HEK293 (cell line): ENCODE measurements at regions not wholly inside any gene's neighbourhood (a gene's known extent, or its start where the extent isn't known, plus 50 kb on each side); places are given as distances from the start of the nearest gene placed in this dataset.

Experiments
- EGR2 ChIP-seq: fragments of 450-650 bp; formaldehyde crosslinking; IDR thresholded peaks from 2 replicates; pipeline ENCODE4 v1.5.1; 2016; ENCODE audit warnings: low read depth, missing biosample characterization, missing genetic modification characterization
- KLF1 ChIP-seq: fragments of 450-650 bp; formaldehyde crosslinking; IDR thresholded peaks from 2 replicates; pipeline ENCODE4 v1.5.1; 2016; ENCODE audit warnings: missing biosample characterization, missing genetic modification characterization
- SP2 ChIP-seq: fragments of 450-650 bp; formaldehyde crosslinking; IDR thresholded peaks from 2 replicates; pipeline ENCODE4 v1.5.1; 2016; ENCODE audit warnings: missing biosample characterization, missing genetic modification characterization
- TCF7L2 ChIP-seq: IDR thresholded peaks from 2 replicates; pipeline ENCODE4 v1.6.1; 2011; ENCODE audit warnings: low read depth, mild to moderate bottlenecking, inconsistent platforms, low read length, moderate library complexity, borderline replicate concordance
- ZFP3 ChIP-seq: fragments of 450-650 bp; formaldehyde crosslinking; IDR thresholded peaks from 2 replicates; pipeline ENCODE4 v1.5.1; 2016; ENCODE audit warnings: low read depth, missing biosample characterization, missing genetic modification characterization
- ZNF223 ChIP-seq: fragments of 450-650 bp; formaldehyde crosslinking; IDR thresholded peaks from 2 replicates; pipeline ENCODE4 v1.5.1; 2016; ENCODE audit warnings: missing biosample characterization, missing genetic modification characterization
- ZNF274 ChIP-seq, 2 experiments: fragments of 200-500 bp in 1 of 2; fragments of 450-650 bp in 1 of 2; sonication (Bioruptor generic) in 1 of 2; formaldehyde crosslinking in 1 of 2; IDR thresholded peaks; 2 replicates each; pipeline versions ENCODE4 v1.5.1 to v1.6.1; 2014 to 2016; ENCODE audit warnings: borderline replicate concordance in 1 of 2, inconsistent platforms in 1 of 2, low read length in 1 of 2, missing biosample characterization in 1 of 2, missing genetic modification characterization in 1 of 2
- ZNF292 ChIP-seq: fragments of 450-650 bp; formaldehyde crosslinking; IDR thresholded peaks from 2 replicates; pipeline ENCODE4 v1.5.1; 2016; ENCODE audit warnings: low read depth, missing biosample characterization, missing genetic modification characterization, borderline replicate concordance
- ZNF302 ChIP-seq: fragments of 450-650 bp; formaldehyde crosslinking; IDR thresholded peaks from 2 replicates; pipeline ENCODE4 v1.5.1; 2016; ENCODE audit warnings: missing biosample characterization, missing genetic modification characterization, low read depth
- ZNF830 ChIP-seq: fragments of 450-650 bp; IDR thresholded peaks from 2 replicates; pipeline ENCODE4 v1.5.0; 2018; ENCODE audit warnings: missing biosample characterization, missing genetic modification characterization, low read depth, mild to moderate bottlenecking, moderate library complexity
- ZSCAN23 ChIP-seq: fragments of 450-650 bp; formaldehyde crosslinking; IDR thresholded peaks from 2 replicates; pipeline ENCODE4 v1.5.1; 2016; ENCODE audit warnings: missing biosample characterization, missing genetic modification characterization
- TF ChIP-seq, protein P1 (sequence below): fragments of 450-650 bp; formaldehyde crosslinking; IDR thresholded peaks from 2 replicates; pipeline ENCODE4 v1.5.1; 2016; ENCODE audit warnings: missing biosample characterization, missing genetic modification characterization
- TF ChIP-seq, protein P2 (sequence below): fragments of 450-650 bp; IDR thresholded peaks from 2 replicates; pipeline ENCODE4 v1.5.1; 2018; ENCODE audit warnings: missing biosample characterization, missing genetic modification characterization
- TF ChIP-seq, protein P3 (sequence below): fragments of 450-650 bp; formaldehyde crosslinking; IDR thresholded peaks from 2 replicates; pipeline ENCODE4 v1.5.1; 2016; ENCODE audit warnings: missing biosample characterization, missing genetic modification characterization

DNA sequence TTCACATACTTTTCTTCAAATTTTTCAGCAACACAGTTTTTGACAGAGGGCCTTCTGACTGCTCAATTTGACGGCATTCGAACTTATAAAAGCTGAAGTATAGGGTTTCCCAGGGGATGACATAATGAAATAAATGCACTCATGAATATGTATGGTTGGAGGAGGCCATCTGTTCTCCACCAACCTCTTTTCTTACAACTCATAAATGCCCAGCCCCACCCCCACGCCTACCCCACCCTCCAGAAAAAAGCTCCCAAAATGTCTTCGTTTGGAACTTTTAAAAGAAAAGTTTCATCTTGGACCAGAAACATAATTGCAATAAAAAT is 211.6 kb upstream of the LRRN1 start:
- TF ChIP-seq EGR2 (tag by site-specific recombination) (no peak), ZNF223 (no peak), ZNF302 (tag by site-specific recombination) (no peak), TCF7L2 (no peak), KLF1 (tag by site-specific recombination) (no peak), SP2 (tag by site-specific recombination) (no peak), ZNF830 (tag by site-specific recombination) (no peak), ZFP3 (tag by site-specific recombination) (no peak), ZNF274 (IDR thresholded peaks at IDR 0.05; ENCODE audit: low read length) (no peak), ZNF274 (tag by site-specific recombination; IDR thresholded peaks at IDR 0.05; ENCODE audit: borderline replicate concordance) (no peak), ZNF292 (tag by site-specific recombination) (no peak), ZSCAN23 (tag by site-specific recombination) (no peak)
- TF ChIP-seq, protein P1, sequence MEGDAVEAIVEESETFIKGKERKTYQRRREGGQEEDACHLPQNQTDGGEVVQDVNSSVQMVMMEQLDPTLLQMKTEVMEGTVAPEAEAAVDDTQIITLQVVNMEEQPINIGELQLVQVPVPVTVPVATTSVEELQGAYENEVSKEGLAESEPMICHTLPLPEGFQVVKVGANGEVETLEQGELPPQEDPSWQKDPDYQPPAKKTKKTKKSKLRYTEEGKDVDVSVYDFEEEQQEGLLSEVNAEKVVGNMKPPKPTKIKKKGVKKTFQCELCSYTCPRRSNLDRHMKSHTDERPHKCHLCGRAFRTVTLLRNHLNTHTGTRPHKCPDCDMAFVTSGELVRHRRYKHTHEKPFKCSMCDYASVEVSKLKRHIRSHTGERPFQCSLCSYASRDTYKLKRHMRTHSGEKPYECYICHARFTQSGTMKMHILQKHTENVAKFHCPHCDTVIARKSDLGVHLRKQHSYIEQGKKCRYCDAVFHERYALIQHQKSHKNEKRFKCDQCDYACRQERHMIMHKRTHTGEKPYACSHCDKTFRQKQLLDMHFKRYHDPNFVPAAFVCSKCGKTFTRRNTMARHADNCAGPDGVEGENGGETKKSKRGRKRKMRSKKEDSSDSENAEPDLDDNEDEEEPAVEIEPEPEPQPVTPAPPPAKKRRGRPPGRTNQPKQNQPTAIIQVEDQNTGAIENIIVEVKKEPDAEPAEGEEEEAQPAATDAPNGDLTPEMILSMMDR: no peak
- TF ChIP-seq, protein P2, sequence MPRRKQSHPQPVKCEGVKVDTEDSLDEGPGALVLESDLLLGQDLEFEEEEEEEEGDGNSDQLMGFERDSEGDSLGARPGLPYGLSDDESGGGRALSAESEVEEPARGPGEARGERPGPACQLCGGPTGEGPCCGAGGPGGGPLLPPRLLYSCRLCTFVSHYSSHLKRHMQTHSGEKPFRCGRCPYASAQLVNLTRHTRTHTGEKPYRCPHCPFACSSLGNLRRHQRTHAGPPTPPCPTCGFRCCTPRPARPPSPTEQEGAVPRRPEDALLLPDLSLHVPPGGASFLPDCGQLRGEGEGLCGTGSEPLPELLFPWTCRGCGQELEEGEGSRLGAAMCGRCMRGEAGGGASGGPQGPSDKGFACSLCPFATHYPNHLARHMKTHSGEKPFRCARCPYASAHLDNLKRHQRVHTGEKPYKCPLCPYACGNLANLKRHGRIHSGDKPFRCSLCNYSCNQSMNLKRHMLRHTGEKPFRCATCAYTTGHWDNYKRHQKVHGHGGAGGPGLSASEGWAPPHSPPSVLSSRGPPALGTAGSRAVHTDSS (tag by site-specific recombination): no peak
- TF ChIP-seq, protein P3, sequence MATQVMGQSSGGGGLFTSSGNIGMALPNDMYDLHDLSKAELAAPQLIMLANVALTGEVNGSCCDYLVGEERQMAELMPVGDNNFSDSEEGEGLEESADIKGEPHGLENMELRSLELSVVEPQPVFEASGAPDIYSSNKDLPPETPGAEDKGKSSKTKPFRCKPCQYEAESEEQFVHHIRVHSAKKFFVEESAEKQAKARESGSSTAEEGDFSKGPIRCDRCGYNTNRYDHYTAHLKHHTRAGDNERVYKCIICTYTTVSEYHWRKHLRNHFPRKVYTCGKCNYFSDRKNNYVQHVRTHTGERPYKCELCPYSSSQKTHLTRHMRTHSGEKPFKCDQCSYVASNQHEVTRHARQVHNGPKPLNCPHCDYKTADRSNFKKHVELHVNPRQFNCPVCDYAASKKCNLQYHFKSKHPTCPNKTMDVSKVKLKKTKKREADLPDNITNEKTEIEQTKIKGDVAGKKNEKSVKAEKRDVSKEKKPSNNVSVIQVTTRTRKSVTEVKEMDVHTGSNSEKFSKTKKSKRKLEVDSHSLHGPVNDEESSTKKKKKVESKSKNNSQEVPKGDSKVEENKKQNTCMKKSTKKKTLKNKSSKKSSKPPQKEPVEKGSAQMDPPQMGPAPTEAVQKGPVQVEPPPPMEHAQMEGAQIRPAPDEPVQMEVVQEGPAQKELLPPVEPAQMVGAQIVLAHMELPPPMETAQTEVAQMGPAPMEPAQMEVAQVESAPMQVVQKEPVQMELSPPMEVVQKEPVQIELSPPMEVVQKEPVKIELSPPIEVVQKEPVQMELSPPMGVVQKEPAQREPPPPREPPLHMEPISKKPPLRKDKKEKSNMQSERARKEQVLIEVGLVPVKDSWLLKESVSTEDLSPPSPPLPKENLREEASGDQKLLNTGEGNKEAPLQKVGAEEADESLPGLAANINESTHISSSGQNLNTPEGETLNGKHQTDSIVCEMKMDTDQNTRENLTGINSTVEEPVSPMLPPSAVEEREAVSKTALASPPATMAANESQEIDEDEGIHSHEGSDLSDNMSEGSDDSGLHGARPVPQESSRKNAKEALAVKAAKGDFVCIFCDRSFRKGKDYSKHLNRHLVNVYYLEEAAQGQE (tag by site-specific recombination): no peak
